ES-I3 (cell line): ENCODE measurements at regions not wholly inside any gene's neighbourhood (a gene's known extent, or its start where the extent isn't known, plus 50 kb on each side); places are given as distances from the start of the nearest gene placed in this dataset.
"Not testable (repeated sequence)": the region's sequence is repeated elsewhere in the genome, so short reads cannot be mapped to it uniquely, and the experiment has no call there.

Experiments used
- H3K36me3 ChIP-seq: 2 replicates; pipeline ENCODE4 v1.6.1; 2013; ENCODE audit warnings: mild to moderate bottlenecking, low read length, control low read depth, moderate library complexity; ENCODE audit not compliant: insufficient read depth
- H3K4me1 ChIP-seq: 2 replicates; pipeline ENCODE4 v1.6.1; 2013; ENCODE audit warnings: mild to moderate bottlenecking, control low read depth, low read length; ENCODE audit not compliant: insufficient read depth
- H3K9ac ChIP-seq: 2 replicates; pipeline ENCODE4 v1.6.1; 2013; ENCODE audit warnings: low read depth, mild to moderate bottlenecking, low read length, moderate library complexity
- H3K9me3 ChIP-seq: 2 replicates; pipeline ENCODE4 v1.6.1; 2013; ENCODE audit warnings: mild to moderate bottlenecking, low read length, moderate library complexity; ENCODE audit not compliant: control insufficient read depth, insufficient read depth

DNA sequence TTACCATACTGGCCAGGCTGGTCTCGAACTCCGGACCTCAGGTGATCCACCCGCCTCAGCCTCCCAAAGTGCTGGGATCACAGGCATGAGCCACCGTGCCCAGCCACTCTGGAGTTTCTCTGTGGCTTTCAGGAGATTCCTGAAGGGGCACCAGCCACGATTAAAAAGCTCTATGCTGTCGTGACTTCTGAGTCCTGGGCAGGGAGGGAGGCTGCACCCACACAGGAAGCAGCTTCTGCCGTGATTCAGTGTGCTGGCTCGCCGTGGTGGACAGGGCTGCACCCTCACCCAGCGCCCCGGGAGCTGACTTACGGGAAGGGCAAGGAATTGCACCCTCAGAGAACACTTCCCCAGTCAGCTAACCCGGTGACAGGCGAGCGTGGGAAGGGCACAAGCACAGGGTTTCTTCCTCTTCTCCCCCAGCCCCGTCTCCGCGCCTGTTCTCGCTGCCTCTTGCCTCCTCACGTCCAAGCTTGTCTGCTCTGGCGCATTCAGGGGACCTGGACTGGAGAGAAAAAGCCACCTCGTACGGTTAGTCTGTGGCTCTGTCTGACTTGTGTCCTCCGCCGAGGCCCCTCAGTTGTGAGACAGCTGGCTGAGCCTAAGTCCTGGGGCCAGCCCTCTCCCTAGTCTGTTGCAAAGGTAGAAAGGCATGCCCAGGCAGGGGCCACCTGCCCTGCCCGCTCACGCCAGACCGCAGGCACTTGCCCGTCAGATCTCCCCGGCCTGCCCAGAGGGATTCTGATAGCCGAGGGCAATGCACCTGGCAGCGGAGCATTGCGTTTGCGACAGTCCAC is 145.0 kb downstream of the SEC14L1 start:
- Histone ChIP-seq H3K4me1 (peaks cover 40% of the 10 kb centered on the region), H3K36me3 (no peaks in the 10 kb centered on the region), H3K9me3 (no peaks in the 10 kb centered on the region), H3K9ac (no peak overlapping the region)

DNA sequence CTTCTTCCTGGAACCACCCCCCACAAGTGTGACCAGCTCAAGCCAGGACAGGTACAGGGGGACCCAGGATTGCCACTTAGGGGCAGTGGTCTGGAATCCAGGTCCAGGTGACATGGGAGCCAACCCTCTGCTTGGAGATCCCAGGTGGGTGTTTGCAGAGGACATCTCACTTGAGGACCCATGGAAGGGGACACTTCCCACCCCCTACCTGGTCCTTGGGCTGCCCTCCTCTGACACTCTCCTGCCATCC is 145.5 kb downstream of the SEC14L1 start:
- no peak overlapping the region for H3K9ac ChIP-seq
- peaks cover 40% of the 10 kb centered on the region for H3K4me1 ChIP-seq
- H3K36me3 ChIP-seq = no peaks in the 10 kb centered on the region
- H3K9me3 ChIP-seq = no peaks in the 10 kb centered on the region

DNA sequence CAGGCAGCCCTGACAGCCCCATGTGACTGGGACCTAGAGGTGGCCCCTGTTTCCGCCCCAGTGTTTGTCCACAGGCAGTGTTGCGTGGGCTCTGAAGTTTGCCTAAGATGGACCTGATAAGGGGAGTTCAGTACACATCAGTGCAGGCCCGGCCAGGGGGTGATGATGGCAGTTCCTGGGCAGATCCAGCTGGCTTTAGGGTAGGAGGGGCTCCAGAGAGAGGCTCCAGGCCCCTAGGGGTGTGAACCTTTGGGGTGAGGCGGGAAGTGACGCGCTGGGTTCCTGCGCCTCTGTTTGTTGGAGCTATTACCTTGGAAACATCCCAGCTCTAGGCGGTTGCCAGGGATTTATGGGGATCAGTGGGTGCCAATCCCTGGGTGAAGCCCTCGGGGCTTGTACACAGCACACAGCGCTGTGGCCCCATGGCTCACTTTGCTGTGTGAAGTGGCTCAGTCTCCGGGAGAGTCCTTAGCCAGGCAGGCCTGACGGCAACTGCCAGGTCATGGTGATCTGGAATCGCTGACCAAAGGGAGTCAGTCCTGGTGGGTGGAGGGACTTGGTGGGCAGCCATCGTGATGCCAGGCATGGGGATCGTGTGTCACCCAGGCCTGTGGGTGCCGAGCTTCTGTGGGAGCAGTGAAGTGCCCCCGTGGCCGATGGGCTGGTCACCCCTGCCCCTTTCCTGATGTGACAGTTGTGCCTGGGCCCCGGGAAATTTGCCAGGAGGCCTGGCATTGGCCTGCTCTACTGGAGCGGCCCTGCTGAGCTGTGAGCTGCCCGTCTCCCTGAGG is 146.1 kb downstream of the SEC14L1 start:
- Histone ChIP-seq H3K9me3 (no peaks in the 10 kb centered on the region), H3K4me1 (peaks cover 40% of the 10 kb centered on the region), H3K36me3 (no peaks in the 10 kb centered on the region), H3K9ac (no peak overlapping the region)

DNA sequence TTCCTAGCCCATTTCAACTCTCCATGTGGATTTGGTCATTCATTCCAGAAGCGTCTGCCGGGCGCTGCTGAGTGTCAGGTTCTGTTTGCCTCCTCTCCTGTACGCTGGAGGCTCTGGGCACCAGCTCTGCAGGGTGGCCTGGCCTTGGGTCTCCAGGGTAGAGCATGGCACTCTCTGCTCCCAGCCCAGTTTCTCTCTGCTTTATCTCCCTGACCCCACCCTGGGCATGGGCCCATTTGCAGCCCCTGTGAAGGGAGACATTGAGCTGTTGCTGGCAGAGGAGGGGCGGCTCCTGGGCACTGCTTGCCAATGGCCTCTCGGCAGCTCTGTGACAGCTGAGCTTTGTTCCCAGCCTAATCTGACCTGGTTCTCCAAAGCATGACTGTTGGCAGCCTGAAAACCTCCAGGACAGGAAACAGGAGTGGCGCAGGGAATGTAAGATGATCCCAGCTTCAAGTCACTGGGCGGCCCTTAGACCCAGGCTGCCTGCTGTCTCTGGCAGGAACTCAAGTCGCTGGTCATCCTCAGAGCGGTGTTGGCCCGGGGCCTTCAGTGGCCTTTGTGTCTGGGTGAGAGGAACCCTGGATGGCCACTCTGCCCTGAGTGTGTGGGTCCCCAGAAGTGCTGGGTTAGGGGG is 146.8 kb downstream of the SEC14L1 start:
- H3K9ac ChIP-seq = no peak overlapping the region
- no peaks in the 10 kb centered on the region for H3K36me3 ChIP-seq
- no peaks in the 10 kb centered on the region for H3K9me3 ChIP-seq
- H3K4me1 ChIP-seq = peaks cover 37% of the 10 kb centered on the region

DNA sequence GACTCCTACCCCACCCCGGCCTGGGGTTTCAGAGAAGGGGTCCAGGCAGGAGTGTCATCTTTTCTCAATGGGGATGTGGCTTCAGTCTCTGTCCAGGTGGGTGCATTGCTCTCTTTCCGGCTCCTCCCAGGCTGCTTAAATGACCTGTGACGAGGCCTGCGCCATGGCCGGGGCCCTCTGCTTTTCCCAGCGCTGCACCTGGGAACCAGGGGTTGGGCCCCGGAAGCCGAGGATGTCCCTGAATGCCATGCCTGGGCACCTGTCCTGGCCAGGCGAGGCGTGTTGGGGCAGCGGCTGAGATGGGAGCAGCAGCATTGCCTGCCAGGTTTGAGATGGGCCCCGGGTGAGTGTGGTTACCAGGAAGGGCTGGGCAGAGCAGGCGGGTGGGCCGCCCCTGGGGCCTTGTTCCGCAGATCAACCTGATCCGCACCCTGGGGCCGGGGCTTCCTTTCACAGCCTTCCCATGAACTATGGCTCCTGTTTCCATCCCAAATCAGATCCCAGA is 147.4 kb downstream of the SEC14L1 start:
- Histone ChIP-seq H3K4me1 (peaks cover 31% of the 10 kb centered on the region), H3K9me3 (no peaks in the 10 kb centered on the region), H3K36me3 (no peaks in the 10 kb centered on the region), H3K9ac (0 out of 2 replicates have a peak overlapping the region, but pooled peaks have one; percentile 6)

DNA sequence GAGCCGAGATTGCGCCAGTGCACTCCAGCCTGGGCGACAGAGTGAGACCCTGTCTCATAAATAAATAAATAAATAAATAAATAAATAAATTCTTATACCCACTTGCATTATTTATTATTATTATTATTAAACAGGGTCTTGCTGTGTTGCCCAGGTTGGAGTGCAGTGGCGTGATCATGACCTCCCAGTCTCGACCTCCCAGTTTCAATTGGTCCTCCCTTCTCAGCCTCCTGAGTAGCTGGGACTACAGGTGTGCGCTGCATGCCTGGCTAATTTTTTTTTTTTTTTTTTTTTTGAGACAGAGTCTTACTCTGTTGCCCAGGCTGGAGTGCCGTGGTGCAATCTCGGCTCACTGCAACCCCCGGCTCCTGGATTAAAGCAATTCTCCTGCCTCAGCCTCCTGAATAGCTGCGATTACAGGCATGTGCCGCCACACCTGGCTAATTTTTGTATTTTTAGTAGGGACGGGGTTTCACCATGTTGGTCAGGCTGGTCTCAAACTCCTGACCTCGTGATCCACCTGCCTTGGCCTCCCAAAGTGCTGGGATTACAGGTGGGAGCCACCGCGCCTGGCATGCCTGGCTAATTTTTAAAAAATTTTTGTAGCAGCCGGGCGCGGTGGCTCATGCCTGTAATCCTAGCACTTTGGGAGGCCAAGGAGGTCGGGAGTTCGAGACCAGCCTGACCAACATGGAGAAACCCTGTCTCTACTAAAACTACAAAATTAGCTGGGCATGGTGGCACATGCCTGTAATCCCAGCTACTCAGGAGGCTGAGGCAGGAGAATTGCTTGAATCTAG is 150.2 kb downstream of the SEC14L1 start:
- not testable (repeated sequence) for H3K36me3 ChIP-seq
- H3K4me1 ChIP-seq = peaks cover 24% of the 10 kb centered on the region

DNA sequence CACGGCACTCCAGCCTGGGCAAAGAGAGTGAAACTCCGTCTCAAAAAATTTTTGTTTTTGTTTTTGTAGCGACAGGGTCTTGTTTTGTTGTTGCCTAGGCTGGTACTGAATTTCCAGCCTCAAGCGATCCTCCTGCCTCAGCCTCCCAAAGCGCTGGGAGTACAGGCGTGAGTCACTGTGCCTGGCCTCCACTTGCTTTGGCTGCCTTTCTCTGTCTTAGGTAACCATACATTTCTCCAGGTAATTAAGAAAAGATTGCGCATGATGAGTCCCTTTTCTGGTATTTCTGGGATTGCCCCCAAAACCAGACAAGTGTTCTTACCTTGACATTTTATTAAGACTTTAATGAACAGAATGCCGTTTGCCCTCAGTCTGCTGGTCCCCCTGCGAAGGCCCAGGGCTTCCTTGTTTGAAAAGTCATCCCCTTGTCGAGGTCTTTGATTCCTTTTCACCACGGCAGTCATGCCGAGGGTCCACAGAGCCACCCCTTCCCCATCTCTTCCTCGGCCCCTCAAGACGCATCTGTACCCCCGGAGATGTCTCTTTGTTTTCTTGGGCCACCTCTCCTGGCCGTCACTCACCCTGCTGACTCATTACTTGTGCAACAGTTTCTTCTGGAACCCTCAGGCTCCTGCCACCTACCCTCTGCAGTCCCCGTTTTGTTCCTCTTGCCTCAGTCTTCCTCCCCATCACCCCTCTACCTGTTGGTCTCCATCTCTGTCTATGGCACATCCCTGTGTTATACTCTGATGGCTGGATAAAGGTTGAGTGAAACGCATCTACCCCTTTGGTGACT is 151.0 kb downstream of the SEC14L1 start:
- Histone ChIP-seq H3K9ac (no peak overlapping the region), H3K36me3 (no peaks in the 10 kb centered on the region; the same call in 1 of the 2 replicates), H3K4me1 (peaks cover 17% of the 10 kb centered on the region), H3K9me3 (no peaks in the 10 kb centered on the region)

More for the DNA sequence above, 150.2 kb downstream of the SEC14L1 start:
- H3K9ac ChIP-seq, H3K9me3 ChIP-seq: not testable (repeated sequence)

DNA sequence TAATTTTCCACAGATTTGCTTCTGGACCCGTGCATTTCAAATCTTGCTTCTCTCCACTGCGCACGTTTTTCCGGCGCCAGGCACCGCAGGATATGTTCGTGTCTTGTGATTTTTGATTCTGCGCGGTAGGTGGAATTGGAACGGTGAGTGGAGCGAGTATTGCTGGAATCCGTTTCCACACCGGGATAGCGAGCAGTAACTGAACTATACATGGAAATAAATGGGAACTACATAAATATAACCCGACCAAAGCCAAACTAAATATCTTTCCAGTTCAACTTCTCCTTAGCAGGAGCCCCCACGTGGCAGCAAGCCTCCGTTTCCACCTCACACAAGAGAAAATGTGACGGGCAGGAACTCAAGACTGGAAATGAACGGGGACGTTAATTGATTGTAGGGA is 154.0 kb downstream of the SEC14L1 start:
- Histone ChIP-seq H3K9me3 (peaks cover 14% of the 10 kb centered on the region), H3K9ac (no peak overlapping the region), H3K4me1 (no peaks in the 10 kb centered on the region; the same call in 1 of the 2 replicates), H3K36me3 (no peaks in the 10 kb centered on the region; the same call in 1 of the 2 replicates)

DNA sequence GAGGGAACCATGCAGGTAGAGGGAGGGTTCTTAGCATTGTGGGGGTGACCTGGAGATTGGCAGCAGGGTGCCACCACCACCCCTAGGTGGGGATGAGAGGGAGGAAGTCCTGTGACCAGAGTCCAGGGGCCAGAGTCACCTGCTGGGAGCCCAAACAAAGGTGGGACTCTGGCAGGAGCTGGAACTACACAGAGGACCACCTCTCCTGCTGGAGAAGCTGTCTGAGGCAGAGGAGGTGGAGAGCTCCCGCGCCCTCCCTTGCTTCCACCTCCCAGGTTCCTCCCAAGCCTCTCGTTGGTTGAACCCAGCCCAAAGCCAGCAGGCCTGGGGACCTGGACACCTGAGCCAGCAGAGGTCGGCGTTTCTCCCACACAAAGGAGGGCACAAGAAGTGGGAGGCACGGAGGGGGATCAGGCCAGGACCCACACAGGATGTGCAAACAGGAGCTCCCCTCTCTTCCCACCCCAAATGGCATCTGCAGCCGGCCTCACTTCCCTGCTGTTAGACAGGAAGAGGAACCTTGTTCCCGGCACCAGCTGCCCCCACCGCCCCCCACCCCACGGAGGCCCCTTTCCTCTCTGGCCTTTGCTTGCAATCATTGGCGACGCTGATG is 154.6 kb downstream of the SEC14L1 start:
- no peak overlapping the region for H3K9ac ChIP-seq
- no peaks in the 10 kb centered on the region; the same call in 1 of the 2 replicates for H3K36me3 ChIP-seq
- no peaks in the 10 kb centered on the region; the same call in 1 of the 2 replicates for H3K4me1 ChIP-seq
- H3K9me3 ChIP-seq = peaks cover 14% of the 10 kb centered on the region

DNA sequence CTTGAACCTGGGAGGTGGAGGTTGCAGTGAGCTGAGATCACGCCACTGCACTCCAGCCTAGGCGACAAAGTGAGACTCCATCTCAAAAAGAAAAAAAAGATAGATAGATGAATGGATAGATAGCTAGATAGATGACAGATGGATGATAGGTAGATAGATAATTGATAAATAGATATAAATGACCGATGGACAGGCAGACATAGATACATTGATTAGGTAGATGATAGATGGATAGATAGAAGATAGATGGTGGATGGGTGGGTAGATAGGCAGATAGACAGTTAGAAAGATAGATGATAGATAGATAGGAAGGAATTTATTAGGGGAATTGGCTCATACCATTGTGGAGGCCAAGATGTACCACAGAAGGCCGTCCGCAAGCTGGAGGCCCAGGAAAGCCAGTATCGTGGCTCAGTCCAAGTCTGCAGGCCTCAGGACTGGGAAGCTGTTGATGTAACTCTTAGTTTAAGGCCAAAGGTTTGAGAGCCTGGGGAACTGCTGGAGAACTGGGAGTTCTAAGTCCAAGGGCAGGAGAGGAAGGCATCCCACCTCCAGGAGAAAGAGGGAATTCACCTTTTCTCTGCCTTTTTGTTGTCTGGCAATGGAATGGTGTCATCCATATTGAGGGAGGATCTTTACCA is 156.1 kb downstream of the SEC14L1 start:
- H3K9ac ChIP-seq = no peak overlapping the region
- no peaks in the 10 kb centered on the region; the same call in 1 of the 2 replicates for H3K4me1 ChIP-seq
- no peaks in the 10 kb centered on the region; the same call in none of the 2 replicates for H3K36me3 ChIP-seq
- peaks cover 14% of the 10 kb centered on the region for H3K9me3 ChIP-seq

DNA sequence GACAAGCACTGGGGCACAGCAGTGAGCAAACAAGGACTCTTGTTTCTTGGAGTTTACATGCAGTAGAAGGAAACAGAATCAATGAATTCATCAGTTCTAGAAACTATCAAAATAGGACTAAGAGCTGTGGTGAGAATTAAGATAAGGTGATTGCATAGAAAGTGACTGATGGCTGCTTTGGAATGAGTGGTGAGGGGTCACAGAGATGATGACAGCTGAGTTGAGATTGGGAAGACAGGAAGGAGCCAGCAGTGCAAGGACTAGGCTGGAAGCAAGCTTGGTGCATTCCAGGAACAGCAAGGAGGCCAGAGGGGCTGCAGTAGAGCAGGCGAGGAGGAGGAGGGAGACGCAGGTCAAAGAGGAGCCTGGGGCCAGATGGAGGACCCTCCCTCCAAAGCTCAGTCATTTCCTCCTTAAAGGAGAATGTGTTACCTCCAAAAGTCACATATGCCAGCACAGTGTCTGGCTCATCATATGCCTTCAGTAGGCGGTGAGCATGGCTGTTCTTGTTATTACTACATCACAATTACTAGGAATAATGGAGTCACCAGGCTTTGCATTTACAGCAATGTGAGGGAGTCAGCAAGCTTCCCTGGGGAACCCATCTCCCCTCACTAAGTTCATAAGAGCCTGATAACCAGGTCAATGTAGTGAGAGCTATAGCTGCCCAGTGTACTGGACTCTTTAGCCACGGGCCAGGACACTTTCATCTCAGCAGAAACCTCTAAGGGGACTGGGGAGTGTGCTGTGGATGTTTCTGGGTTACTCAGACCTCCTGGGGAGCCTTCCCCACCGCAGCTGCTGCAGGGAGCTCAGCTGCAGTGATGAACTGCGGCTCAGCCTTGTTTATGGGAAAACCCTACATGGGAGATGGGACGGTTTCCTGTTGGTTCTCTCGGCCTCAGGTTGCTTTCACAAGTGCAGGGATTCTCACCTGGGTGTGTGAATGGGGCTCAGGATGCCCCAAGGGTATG is 157.2 kb downstream of the SEC14L1 start:
- H3K9me3 ChIP-seq = peaks cover 14% of the 10 kb centered on the region
- H3K4me1 ChIP-seq = no peaks in the 10 kb centered on the region; the same call in 1 of the 2 replicates
- no peak overlapping the region for H3K9ac ChIP-seq
- no peaks in the 10 kb centered on the region; the same call in none of the 2 replicates for H3K36me3 ChIP-seq

DNA sequence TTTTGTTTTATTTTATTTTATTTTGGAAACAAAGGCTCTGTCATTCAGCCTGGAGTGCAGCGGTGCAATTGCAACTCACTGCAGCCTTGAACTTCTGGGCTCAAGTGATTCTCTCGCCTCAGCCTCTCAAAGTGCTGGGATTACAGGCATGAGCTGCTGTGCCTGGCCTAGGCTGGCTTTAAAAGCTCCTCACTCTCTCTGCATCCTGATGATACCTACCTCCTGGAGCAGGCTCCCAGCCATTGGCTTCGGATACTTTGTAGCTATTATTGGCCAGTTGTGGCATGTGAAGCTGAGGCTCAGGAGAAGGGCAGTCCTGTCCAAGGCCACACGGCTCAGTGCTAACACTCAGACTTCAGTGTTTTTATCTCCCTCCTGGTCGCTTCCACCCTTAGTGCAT is 158.0 kb downstream of the SEC14L1 start:
- H3K9ac ChIP-seq = no peak overlapping the region
- no peaks in the 10 kb centered on the region; the same call in none of the 2 replicates for H3K36me3 ChIP-seq
- H3K4me1 ChIP-seq = no peaks in the 10 kb centered on the region; the same call in 1 of the 2 replicates
- peaks cover 14% of the 10 kb centered on the region for H3K9me3 ChIP-seq
